DOHH2 (cell line): ENCODE measurements at regions not wholly inside any gene's neighbourhood (a gene's known extent, or its start where the extent isn't known, plus 50 kb on each side); places are given as distances from the start of the nearest gene placed in this dataset.

Experiments used
- H3F3A ChIP-seq: fragments of 200-600 bp; sonication (generic), shearing (Covaris generic); 2 replicates; pipeline ENCODE4 v1.6.0; 2016; ENCODE audit warnings: antibody characterized with exemption, mild to moderate bottlenecking; ENCODE audit not compliant: control insufficient read depth, insufficient read depth
- H3K27ac ChIP-seq: fragments of 200-600 bp; sonication (generic); 2 replicates; pipeline ENCODE4 v1.5.1; 2014; ENCODE audit warnings: low read depth, mild to moderate bottlenecking, low read length, moderate library complexity
- H3K27me3 ChIP-seq: fragments of 200-600 bp; sonication (generic); 2 replicates; pipeline ENCODE4 v1.6.1; 2014; ENCODE audit warnings: mild to moderate bottlenecking, low read length, mixed read lengths; ENCODE audit not compliant: control insufficient read depth
- H3K36me3 ChIP-seq: fragments of 200-600 bp; sonication (generic); 2 replicates; pipeline ENCODE4 v1.6.1; 2014; ENCODE audit warnings: mild to moderate bottlenecking, low read length, moderate library complexity, mixed read lengths; ENCODE audit not compliant: control insufficient read depth
- H3K4me1 ChIP-seq: fragments of 200-600 bp; sonication (generic); 2 replicates; pipeline ENCODE4 v1.6.1; 2014; ENCODE audit warnings: mild to moderate bottlenecking, low read length, mixed read lengths; ENCODE audit not compliant: control insufficient read depth
- H3K4me2 ChIP-seq: fragments of 200-600 bp; sonication (generic); 2 replicates; pipeline ENCODE4 v1.6.0; 2014; ENCODE audit warnings: mild to moderate bottlenecking, low read length, moderate library complexity
- H3K4me3 ChIP-seq: fragments of 200-600 bp; sonication (generic); 2 replicates; pipeline ENCODE4 v1.5.1; 2014; ENCODE audit warnings: mild to moderate bottlenecking, low read length, mixed read lengths
- H3K79me2 ChIP-seq: fragments of 200-600 bp; sonication (generic); 2 replicates; pipeline ENCODE4 v1.6.1; 2014; ENCODE audit warnings: mild to moderate bottlenecking, low read length, mixed read lengths; ENCODE audit not compliant: control insufficient read depth
- H3K9me2 ChIP-seq: fragments of 200-600 bp; sonication (generic); replicated peaks from 2 replicates; pipeline ENCODE4 v1.6.1; 2014; ENCODE audit warnings: mild to moderate bottlenecking, low read length, mixed read lengths; ENCODE audit not compliant: control insufficient read depth
- H3K9me3 ChIP-seq: fragments of 200-600 bp; sonication (generic); 2 replicates; pipeline ENCODE4 v1.6.1; 2014; ENCODE audit warnings: antibody characterized with exemption, low read length, mixed read lengths; ENCODE audit not compliant: control insufficient read depth, insufficient read depth
- H4K20me1 ChIP-seq: fragments of 200-600 bp; sonication (generic); 2 replicates; pipeline ENCODE4 v1.6.0; 2014; ENCODE audit warnings: low read depth, mild to moderate bottlenecking, antibody characterized with exemption, low read length, moderate library complexity; ENCODE audit not compliant: control insufficient read depth, insufficient read depth
- EZH2phosphoT487 ChIP-seq: fragments of 200-600 bp; sonication (generic); IDR thresholded peaks from 2 replicates; pipeline ENCODE4 v1.6.1; 2017; ENCODE audit warnings: borderline replicate concordance, mild to moderate bottlenecking, antibody characterized with exemption, low read length, moderate library complexity, mixed read lengths
- TF ChIP-seq, protein P1 (sequence below): fragments of 200-600 bp; sonication (generic); IDR thresholded peaks from one replicate; pipeline ENCODE4 v1.5.1; 2014; ENCODE audit warnings: antibody characterized with exemption, mild to moderate bottlenecking, low read depth, low read length; ENCODE audit not compliant: poor library complexity, severe bottlenecking

DNA sequence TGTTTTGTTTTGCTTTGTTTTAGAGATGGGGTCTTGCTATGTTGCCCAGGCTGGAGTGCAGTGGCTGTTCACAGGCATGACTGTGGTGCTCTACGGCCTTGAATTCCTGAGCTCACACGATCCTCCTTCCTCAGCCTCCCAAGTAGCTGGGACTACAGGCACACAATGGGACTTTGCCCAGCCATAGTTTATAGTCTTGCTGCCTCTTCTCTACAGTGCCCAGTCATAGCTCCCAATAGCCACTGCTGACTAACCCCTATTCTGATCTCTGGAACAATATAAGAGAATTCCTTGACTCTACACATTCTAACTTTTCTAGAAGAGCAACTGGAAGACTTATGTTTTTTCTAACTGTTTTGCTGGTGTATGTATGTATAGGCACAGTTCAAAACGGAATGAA is 319.2 kb downstream of the PCDH7 start:
- Histone ChIP-seq H3K79me2 (no peaks in the 10 kb centered on the region), H3K9me2 (no peaks in the 10 kb centered on the region), H3K27me3 (no peaks in the 10 kb centered on the region), H3K4me3 (no peak overlapping the region), H3K4me1 (no peaks in the 10 kb centered on the region), H3K9me3 (no peaks in the 10 kb centered on the region), H3K4me2 (no peak overlapping the region), H4K20me1 (no peaks in the 10 kb centered on the region), H3K36me3 (no peaks in the 10 kb centered on the region), H3K27ac (no peak overlapping the region), H3F3A (no peaks in the 10 kb centered on the region)
- TF ChIP-seq, protein P1, sequence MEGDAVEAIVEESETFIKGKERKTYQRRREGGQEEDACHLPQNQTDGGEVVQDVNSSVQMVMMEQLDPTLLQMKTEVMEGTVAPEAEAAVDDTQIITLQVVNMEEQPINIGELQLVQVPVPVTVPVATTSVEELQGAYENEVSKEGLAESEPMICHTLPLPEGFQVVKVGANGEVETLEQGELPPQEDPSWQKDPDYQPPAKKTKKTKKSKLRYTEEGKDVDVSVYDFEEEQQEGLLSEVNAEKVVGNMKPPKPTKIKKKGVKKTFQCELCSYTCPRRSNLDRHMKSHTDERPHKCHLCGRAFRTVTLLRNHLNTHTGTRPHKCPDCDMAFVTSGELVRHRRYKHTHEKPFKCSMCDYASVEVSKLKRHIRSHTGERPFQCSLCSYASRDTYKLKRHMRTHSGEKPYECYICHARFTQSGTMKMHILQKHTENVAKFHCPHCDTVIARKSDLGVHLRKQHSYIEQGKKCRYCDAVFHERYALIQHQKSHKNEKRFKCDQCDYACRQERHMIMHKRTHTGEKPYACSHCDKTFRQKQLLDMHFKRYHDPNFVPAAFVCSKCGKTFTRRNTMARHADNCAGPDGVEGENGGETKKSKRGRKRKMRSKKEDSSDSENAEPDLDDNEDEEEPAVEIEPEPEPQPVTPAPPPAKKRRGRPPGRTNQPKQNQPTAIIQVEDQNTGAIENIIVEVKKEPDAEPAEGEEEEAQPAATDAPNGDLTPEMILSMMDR: no peak
- TF ChIP-seq EZH2phosphoT487: no peak

- H3K79me2 ChIP-seq: no peaks in the 10 kb centered on the region
- no peak overlapping the region for H3K27ac ChIP-seq
- no peaks in the 10 kb centered on the region for H4K20me1 ChIP-seq
- no peaks in the 10 kb centered on the region for H3K9me3 ChIP-seq
- no peaks in the 10 kb centered on the region for H3K36me3 ChIP-seq
- H3K4me1 ChIP-seq: peaks cover 1% of the 10 kb centered on the region
- H3K9me2 ChIP-seq: no peaks in the 10 kb centered on the region
- H3K4me2 ChIP-seq: no peak overlapping the region
- no peak overlapping the region for H3K4me3 ChIP-seq
- no peaks in the 10 kb centered on the region for H3F3A ChIP-seq
- no peak for TF ChIP-seq EZH2phosphoT487
- TF ChIP-seq, protein P1: no peak
- no peaks in the 10 kb centered on the region for H3K27me3 ChIP-seq
Measured at GRCh38 chr4:31040106-31040505, 319.9 kb downstream of the PCDH7 start.

DNA sequence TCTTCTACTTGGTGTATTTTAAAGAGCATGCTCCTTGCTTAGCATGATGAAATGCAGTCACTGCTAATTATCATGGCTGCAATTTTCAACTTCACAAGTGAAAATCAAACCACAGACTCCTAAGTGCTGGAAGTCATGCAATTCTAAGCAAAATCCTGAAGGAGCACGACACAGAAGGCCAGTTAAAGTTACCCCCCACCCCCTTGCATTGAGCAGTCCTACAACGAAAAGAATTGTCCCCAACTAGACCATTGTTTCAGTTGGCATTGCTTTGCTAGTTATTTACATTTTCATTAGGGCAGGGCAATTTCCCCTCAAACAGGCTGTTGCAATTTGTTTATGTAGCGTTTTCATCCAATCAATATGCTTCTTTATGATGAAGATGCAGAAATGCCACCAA is 321.2 kb downstream of the PCDH7 start:
- Histone ChIP-seq H3K4me3 (no peak overlapping the region), H3K4me1 (peaks cover 7% of the 10 kb centered on the region), H3K27ac (no peak overlapping the region)

More for the DNA sequence above, 321.2 kb downstream of the PCDH7 start:
- Histone ChIP-seq H3K4me2 (no peak overlapping the region), H3K36me3 (no peaks in the 10 kb centered on the region), H3K9me3 (no peaks in the 10 kb centered on the region), H4K20me1 (no peaks in the 10 kb centered on the region), H3K9me2 (no peaks in the 10 kb centered on the region), H3F3A (no peaks in the 10 kb centered on the region), H3K27me3 (no peaks in the 10 kb centered on the region), H3K79me2 (no peaks in the 10 kb centered on the region)
- TF ChIP-seq, protein P1: no peak
- TF ChIP-seq EZH2phosphoT487: no peak
